ENCODE measurements at regions not wholly inside any gene's neighbourhood (a gene's known extent, or its start where the extent isn't known, plus 50 kb on each side); places are given as distances from the start of the nearest gene placed in this dataset.

DNA sequence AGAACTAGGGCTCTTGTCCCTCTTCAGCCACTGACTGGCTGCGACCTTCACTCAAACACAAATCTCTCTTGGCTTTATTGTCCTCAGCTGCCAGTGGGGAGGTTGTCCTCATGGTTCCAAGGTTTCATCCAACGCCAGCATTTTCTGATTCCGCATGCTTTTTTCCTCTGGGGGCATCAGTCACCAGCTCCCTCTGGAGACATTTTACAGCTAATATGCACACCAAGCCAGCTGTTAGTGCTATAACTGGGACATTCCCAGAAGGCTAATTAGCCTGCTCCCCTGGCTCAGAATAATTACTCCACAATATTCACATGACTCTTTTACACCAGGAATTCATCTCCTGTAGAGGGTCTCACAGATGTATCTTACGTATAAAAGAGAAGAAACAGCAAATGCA, 193.6 kb upstream of the ANKRD55 start:
- WGBS, 2 experiments (ENCODE audit: low coverage in 1 of 2, low lambda C conversion rate in 2 of 2, missing lambda C conversion rate in 2 of 2), result 41 to 50% methylated on average over 4 of the region's 4 CpGs
- no peaks in the 10 kb centered on the region for H3K27me3 ChIP-seq (replicated peaks; ENCODE audit: insufficient read depth)
- no peaks in the 10 kb centered on the region for H3F3A ChIP-seq (ENCODE audit: insufficient read depth)
- H4K20me1 ChIP-seq (ENCODE audit: insufficient read depth), result no peaks in the 10 kb centered on the region
- H3K9me3 ChIP-seq (ENCODE audit: low read depth), result no peaks in the 10 kb centered on the region
- H3K9ac ChIP-seq, result no peak overlapping the region
- no peaks in the 10 kb centered on the region for H3K9me2 ChIP-seq (ENCODE audit: insufficient read depth)
- no peak for DNase-seq
- H3K4me1 ChIP-seq (ENCODE audit: insufficient read depth), result no peaks in the 10 kb centered on the region
- H2AFZ ChIP-seq, result no peak overlapping the region
- in situ Hi-C loops (cut with MboI), result no loop called here
- no peaks in the 10 kb centered on the region for H3K79me2 ChIP-seq (ENCODE audit: insufficient read depth)
- H3K36me3 ChIP-seq (ENCODE audit: low read depth), result no peaks in the 10 kb centered on the region
- no peak overlapping the region for H3K4me3 ChIP-seq
- H3K27ac ChIP-seq, result no peak overlapping the region
- TF ChIP-seq EZH2 (IDR thresholded peaks at IDR 0.05; ENCODE audit: insufficient read depth, poor library complexity, severe bottlenecking) (no peak), EZH2phosphoT487 (IDR thresholded peaks at IDR 0.05; ENCODE audit: insufficient read depth, low read depth) (no peak)
- no peak overlapping the region for H3K4me2 ChIP-seq (ENCODE audit: unreplicated experiment)

DNA sequence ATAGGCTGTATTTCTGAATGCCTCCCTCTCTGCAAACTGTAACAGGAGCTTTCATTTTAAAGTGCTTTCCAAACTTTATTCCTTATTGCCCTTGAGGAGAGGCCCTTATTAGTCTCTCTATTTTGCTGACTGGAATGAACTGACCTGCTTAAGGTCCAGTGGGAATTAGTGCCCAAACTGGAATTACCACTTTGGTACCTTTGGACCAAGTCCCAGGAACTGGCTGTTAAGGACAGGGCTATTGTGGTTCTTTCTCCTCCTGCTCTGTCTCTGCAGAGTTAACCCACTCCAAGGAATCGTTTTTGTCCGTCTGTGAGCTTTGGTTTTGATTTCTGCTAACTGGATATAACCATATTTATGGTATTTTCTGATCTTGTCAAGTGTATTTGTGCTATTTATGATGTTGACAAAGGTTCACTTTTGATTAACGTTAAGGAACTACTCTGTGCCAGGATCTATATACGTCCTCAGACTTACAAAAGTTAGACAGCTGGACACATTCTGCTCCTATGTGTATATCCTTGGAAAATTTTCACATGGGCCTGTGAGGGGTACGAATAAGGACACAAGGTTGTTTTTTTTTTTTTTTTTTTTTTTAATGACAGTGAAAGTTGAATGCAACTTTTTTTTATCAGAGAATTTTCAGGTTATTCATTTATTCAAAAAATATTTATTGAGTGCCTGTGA, 189.1 kb upstream of the ANKRD55 start:
- Histone ChIP-seq H3K9me2 (ENCODE audit: insufficient read depth) (no peaks in the 10 kb centered on the region), H3K4me2 (ENCODE audit: unreplicated experiment) (no peak overlapping the region), H2AFZ (no peak overlapping the region), H3K27ac (no peak overlapping the region), H3K27me3 (replicated peaks; ENCODE audit: insufficient read depth) (no peaks in the 10 kb centered on the region), H3K9me3 (ENCODE audit: low read depth) (peaks cover 3% of the 10 kb centered on the region), H3K4me1 (ENCODE audit: insufficient read depth) (no peaks in the 10 kb centered on the region), H4K20me1 (ENCODE audit: insufficient read depth) (no peaks in the 10 kb centered on the region), H3K4me3 (no peak overlapping the region), H3K9ac (no peak overlapping the region), H3K79me2 (ENCODE audit: insufficient read depth) (no peaks in the 10 kb centered on the region), H3K36me3 (ENCODE audit: low read depth) (no peaks in the 10 kb centered on the region), H3F3A (ENCODE audit: insufficient read depth) (no peaks in the 10 kb centered on the region)
- no peak for DNase-seq
- TF ChIP-seq EZH2 (IDR thresholded peaks at IDR 0.05; ENCODE audit: insufficient read depth, poor library complexity, severe bottlenecking), result no peak
- no peak for TF ChIP-seq EZH2phosphoT487 (IDR thresholded peaks at IDR 0.05; ENCODE audit: insufficient read depth, low read depth)
- in situ Hi-C loops (cut with MboI), result no loop called here
- WGBS, 2 experiments (ENCODE audit: low coverage in 1 of 2, low lambda C conversion rate in 2 of 2, missing lambda C conversion rate in 2 of 2), result 37 to 39% methylated on average over 5 of the region's 5 CpGs

DNA sequence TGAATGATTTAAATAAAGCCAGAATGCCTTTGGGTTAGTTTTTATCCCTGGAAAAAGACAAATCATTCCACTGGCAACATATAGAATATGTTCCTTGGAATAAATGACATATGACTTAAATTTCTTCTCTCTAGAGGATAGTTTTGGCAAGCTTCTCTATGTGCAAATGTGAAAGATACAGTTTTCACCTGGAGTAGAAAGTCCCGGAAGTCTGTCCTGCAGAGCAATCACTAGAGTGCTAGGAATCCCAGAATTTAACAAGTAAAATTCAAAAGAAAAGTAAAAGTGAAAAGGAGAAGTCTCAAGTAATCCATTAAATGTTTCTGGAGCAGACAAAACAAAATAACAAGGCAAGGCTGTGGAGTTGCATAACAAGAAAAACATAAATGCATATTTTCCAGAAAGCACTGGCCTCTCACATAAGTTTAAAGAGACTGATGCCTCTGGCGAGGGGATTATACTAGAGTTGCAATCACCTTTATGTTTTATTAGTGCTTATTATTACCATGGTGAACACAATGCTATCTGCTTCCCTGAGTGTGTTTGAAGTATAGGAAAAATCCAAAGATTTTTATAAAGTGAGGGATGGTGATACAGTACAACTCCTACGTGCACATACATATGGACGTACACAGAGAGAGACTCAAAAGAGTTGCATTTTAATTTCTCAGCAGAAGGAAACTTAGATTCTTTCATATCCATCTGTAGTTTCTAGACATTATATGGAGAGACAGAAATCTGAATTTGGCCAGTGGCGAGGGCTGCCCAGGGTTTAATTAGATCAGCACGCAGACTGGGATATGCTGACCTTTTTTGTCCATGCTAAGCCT, 188.3 kb upstream of the ANKRD55 start:
- Histone ChIP-seq H3K36me3 (ENCODE audit: low read depth) (no peaks in the 10 kb centered on the region), H3K9me2 (ENCODE audit: insufficient read depth) (no peaks in the 10 kb centered on the region), H3F3A (ENCODE audit: insufficient read depth) (no peaks in the 10 kb centered on the region), H3K4me2 (ENCODE audit: unreplicated experiment) (no peak overlapping the region), H3K79me2 (ENCODE audit: insufficient read depth) (no peaks in the 10 kb centered on the region), H2AFZ (no peak overlapping the region), H3K4me1 (ENCODE audit: insufficient read depth) (no peaks in the 10 kb centered on the region), H3K4me3 (no peak overlapping the region), H3K9me3 (ENCODE audit: low read depth) (peaks cover 3% of the 10 kb centered on the region), H3K9ac (no peak overlapping the region), H3K27ac (no peak overlapping the region), H4K20me1 (ENCODE audit: insufficient read depth) (no peaks in the 10 kb centered on the region), H3K27me3 (replicated peaks; ENCODE audit: insufficient read depth) (no peaks in the 10 kb centered on the region)
- in situ Hi-C loops (cut with MboI), result no loop called here
- 54 to 55% methylated on average over 6 of the region's 6 CpGs for WGBS, 2 experiments (ENCODE audit: low coverage in 1 of 2, low lambda C conversion rate in 2 of 2, missing lambda C conversion rate in 2 of 2)
- DNase-seq, result no peak
- TF ChIP-seq EZH2 (IDR thresholded peaks at IDR 0.05; ENCODE audit: insufficient read depth, poor library complexity, severe bottlenecking) (no peak), EZH2phosphoT487 (IDR thresholded peaks at IDR 0.05; ENCODE audit: insufficient read depth, low read depth) (no peak)

DNA sequence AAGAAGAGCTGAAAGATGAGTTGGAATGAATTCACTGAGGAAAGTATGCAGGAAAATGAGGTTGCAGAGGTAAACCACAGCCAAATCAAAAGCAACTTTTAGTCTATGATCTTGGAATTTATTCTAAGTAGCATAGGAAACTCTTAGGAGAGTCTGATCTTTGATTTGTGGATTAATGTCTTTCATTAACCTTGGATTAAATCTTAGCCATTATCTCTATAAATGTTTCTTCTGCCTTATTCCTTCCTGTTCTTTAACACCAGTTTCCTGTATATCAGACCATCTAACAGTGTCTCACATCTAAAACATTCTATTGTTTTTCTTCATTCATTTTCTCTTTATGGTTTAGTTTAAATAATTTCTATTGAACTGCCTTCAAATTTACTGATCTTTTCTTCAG, 187.2 kb upstream of the ANKRD55 start:
- Histone ChIP-seq H3K9ac (no peak overlapping the region), H3K27me3 (replicated peaks; ENCODE audit: insufficient read depth) (no peaks in the 10 kb centered on the region), H2AFZ (no peak overlapping the region), H3K36me3 (ENCODE audit: low read depth) (no peaks in the 10 kb centered on the region), H3K9me2 (ENCODE audit: insufficient read depth) (no peaks in the 10 kb centered on the region), H3K9me3 (ENCODE audit: low read depth) (peaks cover 3% of the 10 kb centered on the region), H3K4me2 (ENCODE audit: unreplicated experiment) (no peak overlapping the region), H3K4me3 (no peak overlapping the region), H3K79me2 (ENCODE audit: insufficient read depth) (no peaks in the 10 kb centered on the region), H4K20me1 (ENCODE audit: insufficient read depth) (no peaks in the 10 kb centered on the region), H3K27ac (no peak overlapping the region), H3K4me1 (ENCODE audit: insufficient read depth) (peaks cover 6% of the 10 kb centered on the region; the same call in 1 of the 2 replicates), H3F3A (ENCODE audit: insufficient read depth) (no peaks in the 10 kb centered on the region; the same call in 1 of the 2 replicates)
- no peak for DNase-seq
- no peak for TF ChIP-seq EZH2phosphoT487 (IDR thresholded peaks at IDR 0.05; ENCODE audit: insufficient read depth, low read depth)
- TF ChIP-seq EZH2 (IDR thresholded peaks at IDR 0.05; ENCODE audit: insufficient read depth, poor library complexity, severe bottlenecking), result no peak
- in situ Hi-C loops (cut with MboI), result no loop called here

Measured in GM23248 (cell line).